ENCODE measurements at regions not wholly inside any gene's neighbourhood (a gene's known extent, or its start where the extent isn't known, plus 50 kb on each side); places are given as distances from the start of the nearest gene placed in this dataset.

- no peak for DNase-seq
Measured at GRCh38 chr1:60413091-60413490, 339.5 kb upstream of the C1orf87 start.

DNA sequence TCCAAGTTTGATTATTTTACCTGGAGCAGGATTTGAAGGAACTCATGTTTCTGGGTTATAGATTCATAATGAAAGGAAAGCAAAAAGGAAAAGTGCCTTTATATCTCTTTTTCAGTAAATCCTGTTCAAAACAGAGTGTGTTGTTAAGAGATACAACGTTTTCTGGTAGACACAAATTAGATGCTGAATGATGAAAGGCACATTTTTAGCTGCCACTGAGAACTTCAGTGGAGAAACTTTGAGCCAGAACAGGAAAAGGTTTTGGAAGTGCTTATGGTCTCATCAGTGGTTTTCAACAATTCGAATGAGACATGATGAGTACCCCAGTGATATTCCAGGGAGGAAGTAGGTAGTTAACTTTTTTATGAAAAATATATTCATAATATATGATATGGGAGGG is 338.0 kb upstream of the C1orf87 start:
- DNase-seq: no peak

DNA sequence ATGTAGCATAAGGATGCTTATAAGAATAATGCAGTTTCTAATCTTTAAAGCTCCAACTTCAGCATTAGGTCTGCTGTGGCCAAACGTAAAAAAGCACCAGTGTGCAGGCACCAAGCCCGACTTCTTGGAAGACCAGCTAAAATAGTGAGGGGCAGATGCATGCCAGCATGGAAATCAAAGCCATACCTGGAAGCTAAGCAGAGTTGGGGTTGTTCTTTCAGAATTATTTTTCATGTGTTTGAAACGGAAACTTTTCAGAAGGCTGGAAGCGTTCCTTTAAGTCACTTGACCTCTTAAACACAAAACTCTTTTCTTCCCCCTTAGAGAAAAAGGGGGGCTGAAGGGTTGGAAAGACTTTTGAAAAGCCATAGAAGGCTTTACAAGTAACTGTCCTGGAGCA is 329.2 kb upstream of the C1orf87 start:
- no peak for DNase-seq

- DNase-seq: no peak
Measured at GRCh38 chr1:60402216-60402615, 328.6 kb upstream of the C1orf87 start.

GRCh38 chr1:60394436-60394835 is 320.9 kb upstream of the C1orf87 start:
- DNase-seq: no peak

DNA sequence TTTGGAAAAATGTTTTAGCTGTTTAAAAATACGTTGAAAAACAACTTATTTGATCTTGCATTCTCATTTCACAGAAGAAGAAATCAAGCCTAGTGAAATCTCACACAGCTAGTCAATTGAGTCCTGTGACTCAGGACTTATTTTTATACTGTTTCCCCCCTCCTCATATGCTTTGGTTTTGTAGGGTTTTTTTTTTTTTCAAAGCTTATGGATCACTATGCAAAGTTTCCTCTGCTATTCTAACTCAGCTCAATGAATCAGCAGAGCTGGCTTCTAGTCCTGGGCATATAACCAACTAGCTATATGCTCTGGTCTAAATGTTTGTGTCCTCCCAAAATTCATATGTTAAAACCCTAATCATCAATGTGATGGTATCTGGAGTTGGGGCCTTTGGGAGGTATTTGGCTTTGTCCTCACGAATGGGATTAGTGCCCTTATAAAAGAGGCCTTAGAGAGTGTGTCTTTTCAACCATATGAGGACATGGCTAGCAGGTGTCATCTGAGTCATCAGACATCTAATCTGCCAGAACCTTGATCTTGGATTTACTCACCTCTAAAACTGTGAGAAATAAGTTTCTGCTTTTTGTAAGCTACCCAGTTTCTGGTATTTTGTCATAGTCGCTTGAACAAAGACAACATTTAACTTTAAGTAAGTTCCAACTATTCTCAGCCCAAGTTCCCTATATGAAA is 317.2 kb upstream of the C1orf87 start:
- no peak for DNase-seq

DNA sequence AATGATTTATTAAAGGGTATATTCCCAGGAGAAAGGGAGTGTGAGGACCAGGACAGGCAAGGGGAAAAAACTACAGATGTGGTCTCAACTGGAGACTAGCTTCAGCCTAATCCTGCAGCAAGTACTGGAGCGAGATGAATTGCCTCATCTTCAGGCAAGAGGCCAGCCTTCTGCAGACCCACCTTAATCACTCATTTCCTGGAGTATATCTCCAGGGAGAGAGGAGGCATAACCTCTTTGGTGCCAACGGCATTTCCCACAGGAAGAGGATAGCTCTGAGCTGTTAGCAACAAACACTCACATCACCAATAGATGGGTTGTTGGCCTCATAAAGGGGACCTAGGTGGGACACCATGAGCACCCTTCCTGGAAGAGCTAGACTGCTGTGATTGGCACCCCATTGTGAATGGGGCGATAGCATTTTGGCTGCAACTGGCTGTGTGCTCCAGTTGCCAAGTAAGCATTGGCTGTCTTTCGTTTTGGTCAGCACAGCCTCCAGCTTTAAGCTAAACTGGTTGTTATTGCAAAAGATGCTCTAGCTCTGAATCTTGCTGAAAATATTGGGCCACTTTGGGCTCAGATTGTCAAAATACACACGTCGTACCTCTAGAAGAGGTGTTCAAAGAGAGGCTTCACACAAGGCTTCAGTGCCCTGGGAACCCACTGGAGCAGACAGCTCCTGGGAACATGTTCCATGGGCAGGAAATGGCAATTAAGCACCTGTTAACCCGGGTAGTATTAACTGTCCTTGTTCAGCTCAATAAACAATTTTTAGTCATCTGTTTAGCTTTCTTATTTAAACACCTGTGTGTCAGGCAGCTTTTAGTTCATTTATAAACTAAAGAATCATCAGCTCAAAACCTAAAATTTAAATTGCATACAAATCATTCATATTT is 314.8 kb upstream of the C1orf87 start:
- no peak for DNase-seq

- no peak for DNase-seq
Measured at GRCh38 chr1:60387175-60387574, 313.6 kb upstream of the C1orf87 start.

DNA sequence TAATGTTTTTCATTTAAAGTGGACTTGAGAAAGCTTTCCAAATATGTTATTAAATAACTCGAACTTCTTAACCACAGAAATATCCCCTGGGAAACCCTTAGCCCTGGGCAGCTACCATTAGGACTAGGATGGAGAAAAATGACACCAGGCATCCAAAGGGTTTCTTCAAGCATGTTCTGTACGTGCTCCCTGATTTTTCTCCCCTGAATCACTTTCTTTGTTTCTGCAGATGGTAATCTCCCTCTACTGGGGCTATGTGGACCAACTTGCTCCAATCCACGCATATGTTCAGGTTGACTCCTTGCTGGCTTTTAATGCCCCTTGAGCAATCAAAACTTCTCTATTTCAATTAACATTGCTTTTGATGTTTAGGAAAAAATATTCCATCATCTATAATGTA is 312.7 kb upstream of the C1orf87 start:
- no peak for DNase-seq

GRCh38 chr1:60376196-60376595 is 302.6 kb upstream of the C1orf87 start:
- DNase-seq: no peak

DNA sequence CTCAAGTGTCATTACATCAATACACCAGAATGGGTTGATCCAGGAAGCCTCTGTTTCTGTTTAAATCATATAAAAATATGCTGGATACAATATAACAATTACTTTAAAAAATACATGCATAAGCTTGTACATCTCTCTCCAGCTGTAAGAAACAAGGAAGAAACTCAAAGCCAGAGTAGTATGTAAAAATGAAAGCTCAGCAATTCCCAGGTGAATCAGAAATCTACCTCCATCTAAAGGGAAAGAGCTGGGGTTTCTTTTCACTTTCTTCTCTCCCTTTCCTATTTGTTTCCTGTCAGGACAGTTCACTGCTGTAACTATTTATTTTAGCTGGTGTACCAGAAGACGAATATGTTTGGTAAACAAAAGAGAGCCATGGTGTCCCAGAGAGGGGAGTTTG is 301.0 kb upstream of the C1orf87 start:
- no peak for DNase-seq

DNA sequence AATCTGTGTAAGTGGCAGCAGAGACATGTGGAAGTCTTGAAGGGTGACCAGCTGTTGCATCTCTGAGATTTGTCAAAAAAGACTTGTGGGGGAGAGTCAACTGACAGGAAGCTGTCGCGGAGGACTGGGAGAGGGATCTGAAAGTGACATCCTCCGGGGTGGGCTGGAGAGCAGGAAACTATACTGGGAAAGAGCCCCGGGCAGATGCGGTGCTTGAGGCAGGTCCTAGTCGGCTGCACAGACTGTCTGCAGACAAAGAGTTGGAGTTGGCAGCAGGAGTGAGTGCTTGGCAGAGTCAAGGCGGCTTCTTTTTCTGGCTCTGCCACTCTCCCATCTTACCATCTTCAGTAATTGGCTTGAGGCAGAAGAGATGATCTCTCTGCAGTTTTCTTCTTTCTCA is 294.0 kb upstream of the C1orf87 start:
- DNase-seq: no peak

- no peak for DNase-seq
Measured at GRCh38 chr1:60359431-60359830, 285.9 kb upstream of the C1orf87 start.

DNA sequence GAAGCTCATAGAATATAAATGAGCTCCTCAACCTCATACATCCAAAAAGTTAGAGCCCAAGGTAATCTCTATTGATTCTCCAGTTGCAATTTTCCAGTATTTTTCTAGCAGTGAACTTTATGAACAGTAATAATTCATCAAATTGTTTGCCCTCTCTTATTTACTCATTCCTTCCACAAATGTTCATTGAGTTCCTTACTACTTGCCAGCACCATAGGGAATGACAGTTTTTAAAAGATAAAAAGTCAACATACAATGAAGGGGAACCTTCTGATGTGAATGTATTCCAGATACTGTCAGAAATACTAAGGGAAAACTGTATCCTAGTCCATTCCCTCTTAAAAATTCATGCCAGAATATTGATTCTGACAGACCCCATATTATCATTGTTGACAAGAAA is 277.0 kb upstream of the C1orf87 start:
- DNase-seq: no peak

DNA sequence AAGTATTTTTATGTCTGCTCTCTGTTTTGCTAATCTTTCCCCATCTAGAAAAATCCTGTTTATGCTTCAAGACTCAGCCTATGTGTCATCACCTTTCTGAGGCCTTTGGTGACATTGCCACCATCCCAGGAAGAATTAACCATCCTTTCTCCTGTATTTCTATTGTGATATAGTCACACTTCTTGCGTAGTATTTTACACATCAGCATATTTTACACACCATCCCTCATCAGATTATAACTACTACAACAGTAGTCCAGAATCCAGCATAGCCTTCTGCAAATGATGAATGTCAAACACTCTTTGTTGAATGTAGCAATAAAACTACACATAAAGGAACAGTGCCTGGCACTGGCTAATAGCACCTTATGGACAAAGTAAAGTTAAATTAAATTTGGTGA is 275.3 kb upstream of the C1orf87 start:
- DNase-seq: no peak

DNA sequence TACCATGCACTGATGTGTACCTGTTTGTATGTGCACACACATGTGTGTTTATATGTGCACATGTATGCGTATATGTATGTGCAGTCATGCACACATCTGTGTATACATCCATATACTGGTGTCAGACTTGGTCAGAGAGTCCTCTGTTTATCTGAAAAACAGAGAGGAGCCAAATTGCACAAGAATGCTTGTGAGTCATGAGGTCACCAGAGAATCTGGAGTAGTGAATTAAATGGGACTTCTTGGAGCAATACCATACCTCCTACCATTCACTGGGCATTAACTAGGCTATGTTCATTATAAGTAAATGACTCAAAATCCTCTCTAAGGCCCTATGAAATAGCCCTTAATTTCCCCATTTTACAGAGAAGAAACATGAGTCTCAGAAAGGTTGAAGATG is 272.1 kb upstream of the C1orf87 start:
- no peak for DNase-seq

DNA sequence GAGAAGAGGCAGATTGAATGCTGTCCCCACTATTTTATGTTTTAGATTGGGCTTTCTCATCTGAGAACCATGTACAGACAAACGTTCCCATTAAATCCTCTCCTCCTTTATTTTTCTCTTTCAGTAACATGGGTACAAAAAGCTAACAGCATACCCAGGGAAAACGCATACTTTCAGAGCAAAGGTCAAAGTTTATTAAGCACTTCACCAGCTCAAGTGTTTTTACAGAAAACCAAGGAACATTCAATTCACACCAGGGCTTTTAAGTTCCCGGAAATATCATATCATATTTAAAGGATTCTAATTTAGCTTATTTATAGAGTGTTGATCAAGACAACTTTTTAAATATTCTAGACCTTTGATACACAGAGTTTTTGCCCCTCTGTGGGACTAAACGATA is 271.5 kb upstream of the C1orf87 start:
- DNase-seq: no peak

GRCh38 chr1:60343736-60344135 is 270.2 kb upstream of the C1orf87 start:
- DNase-seq: no peak

GRCh38 chr1:60342569-60342968 is 269.0 kb upstream of the C1orf87 start:
- no peak for DNase-seq

GRCh38 chr1:60341274-60341673 is 267.7 kb upstream of the C1orf87 start:
- no peak for DNase-seq

DNA sequence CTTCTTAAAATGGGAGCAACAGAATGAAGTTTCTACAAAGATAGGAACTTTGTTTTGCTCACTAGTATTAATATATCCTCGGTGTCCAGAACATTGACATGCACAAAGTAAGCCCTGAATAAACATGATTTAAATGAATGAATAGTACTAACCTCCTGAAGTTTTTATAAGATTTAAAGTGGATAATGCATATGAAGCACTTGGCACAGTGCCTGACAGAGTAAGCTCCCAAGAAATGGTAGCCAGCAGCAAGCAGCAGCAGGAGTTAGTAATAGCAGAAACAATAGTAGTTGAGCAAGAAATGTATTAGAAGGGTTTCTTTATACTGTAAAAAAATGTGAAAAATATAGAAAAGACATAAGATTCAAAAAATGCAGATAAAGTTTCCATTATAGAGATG is 258.1 kb upstream of the C1orf87 start:
- DNase-seq: no peak

- DNase-seq: no peak
Measured at GRCh38 chr1:60329651-60330050, 256.1 kb upstream of the C1orf87 start.

GRCh38 chr1:60311838-60312237 is 238.3 kb upstream of the C1orf87 start:
- DNase-seq: no peak

DNA sequence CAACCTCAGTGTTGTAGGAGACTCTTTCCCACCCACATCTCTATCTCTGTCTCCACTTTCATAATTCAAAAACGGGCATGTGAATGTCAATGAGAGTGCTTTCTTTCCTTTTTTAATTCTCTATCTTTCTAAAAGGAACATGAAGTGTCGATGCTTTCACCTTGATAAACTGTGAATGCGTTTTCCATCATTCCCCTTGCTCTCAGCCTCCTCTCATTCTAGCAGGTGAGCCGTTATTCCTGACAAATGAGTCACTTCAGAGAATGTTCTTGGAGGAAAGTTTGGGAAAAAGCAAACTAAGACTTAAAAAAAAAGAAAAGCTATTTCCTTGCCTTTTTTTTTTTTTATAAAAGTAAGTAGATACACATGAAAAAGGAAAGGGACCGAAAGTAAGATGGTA is 226.0 kb upstream of the C1orf87 start:
- DNase-seq: no peak

GRCh38 chr1:60298290-60298689 is 224.7 kb upstream of the C1orf87 start:
- no peak for DNase-seq

Data from NCI-H1048 (cell line).